Daoy (cell line): ENCODE measurements at regions not wholly inside any gene's neighbourhood (a gene's known extent, or its start where the extent isn't known, plus 50 kb on each side); places are given as distances from the start of the nearest gene placed in this dataset.
A peak's percentile ranks its signal among the peaks of the same experiment; 100 is the strongest.

Experiments
- DNase-seq: peaks from one replicate; pipeline ENCODE4 v3.0.0-alpha.2; 2015; ENCODE audit warnings: low read depth

GRCh38 chr4:14771504-14772175 is 230.6 kb upstream of the CPEB2 start:
- no peak for DNase-seq

GRCh38 chr4:14772388-14772787 is 229.9 kb upstream of the CPEB2 start:
- DNase-seq: no peak

DNA sequence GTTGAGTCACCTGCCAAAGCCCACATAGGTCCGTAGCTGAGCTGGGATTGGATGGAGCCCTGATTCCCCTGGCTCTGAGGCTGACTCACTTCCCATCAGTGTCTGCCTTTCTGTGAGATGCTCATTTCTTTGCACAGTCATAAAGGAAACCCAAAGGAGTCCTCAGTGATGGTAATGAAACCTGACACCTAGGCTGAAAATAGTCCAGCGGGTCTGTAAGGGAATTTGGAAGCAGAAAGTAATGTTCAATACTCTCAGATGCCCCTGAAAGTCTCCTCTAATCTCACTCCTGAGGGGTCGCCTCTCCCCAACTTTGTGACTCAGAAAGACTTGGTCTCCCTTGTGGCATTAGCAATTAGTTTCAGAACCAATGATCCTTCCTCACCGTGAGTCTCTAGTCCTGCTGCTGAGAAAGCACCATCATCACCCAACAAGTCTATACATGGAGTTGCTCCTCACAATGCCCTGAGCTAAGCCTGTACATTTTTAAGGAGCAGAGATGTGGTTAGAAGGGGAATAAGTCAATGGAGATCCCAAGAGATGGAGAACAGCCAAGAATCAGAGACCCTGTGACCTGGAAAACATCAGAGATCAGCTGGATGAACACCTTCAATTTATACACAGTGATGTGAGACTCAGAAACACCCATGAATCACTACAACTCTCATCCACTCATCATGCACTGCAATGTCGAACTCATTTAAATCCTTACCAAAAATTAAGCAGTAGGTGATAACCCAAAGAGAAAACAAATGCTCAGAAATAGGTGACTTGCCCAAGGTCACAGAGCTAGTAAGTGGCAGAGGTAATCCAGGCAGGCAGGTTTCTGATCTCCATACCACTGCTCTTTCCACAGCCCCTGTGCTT is 219.0 kb upstream of the CPEB2 start:
- DNase-seq: no peak

DNA sequence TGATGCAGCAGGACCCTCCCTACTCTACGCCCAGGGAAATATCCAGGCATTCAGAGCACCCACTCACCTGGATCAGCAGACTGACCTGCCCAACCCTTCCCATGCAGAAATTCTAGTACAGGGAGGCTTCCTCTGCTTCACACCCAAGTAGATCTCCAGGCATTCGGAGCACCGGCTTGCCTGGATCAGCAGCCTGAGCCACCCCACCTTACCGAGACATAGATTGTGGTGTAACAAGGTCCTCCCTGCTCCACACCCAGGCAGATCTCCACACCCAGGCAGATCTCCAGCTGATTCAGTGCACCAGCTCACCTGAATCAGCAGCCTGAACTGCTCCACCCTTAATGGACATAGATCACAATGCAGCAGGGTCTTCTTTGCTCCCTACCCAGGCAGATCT is 215.1 kb upstream of the CPEB2 start:
- DNase-seq: no peak

DNA sequence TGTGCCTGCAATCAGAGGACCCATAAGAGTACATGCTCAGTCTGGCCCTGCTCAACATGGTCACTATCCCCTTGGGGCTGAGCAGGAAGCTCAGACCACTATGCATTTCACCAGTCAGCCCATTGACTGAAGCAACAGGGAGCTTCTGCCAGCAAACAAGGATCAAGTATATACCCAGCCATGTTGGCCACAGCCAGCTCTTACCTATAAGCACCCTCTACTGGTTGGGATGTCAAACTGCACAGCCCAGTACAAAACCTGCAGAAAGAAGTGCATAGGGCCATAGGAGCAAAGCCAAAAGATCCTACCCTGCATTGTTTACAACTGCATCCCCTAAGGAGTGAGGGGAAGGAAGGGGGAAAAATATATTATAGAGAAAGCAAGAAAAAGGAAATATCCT is 214.4 kb upstream of the CPEB2 start:
- DNase-seq: no peak

GRCh38 chr4:14790494-14790893 is 211.8 kb upstream of the CPEB2 start:
- no peak for DNase-seq

GRCh38 chr4:14792702-14793227 is 209.5 kb upstream of the CPEB2 start:
- no peak for DNase-seq

DNA sequence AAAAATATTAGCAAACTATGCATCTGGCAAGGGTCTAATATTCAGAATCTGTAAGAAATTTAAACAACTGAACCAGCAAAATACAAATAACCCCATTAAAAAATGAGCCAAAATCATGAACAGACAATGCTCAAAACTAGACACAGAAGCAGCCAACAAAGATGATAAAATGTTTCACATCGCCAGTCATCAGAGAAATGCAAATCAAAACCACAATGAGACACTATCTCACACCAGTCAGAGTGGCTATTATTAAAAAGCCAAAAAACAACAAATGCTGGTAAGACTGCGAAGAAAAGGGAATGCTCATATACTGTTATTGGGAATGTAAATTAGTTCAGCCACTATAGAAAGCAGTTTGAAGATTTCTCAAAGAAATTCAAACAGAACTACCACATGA is 201.3 kb upstream of the CPEB2 start:
- DNase-seq: no peak

- DNase-seq: no peak
Measured at GRCh38 chr4:14802596-14802995, 199.7 kb upstream of the CPEB2 start.

DNA sequence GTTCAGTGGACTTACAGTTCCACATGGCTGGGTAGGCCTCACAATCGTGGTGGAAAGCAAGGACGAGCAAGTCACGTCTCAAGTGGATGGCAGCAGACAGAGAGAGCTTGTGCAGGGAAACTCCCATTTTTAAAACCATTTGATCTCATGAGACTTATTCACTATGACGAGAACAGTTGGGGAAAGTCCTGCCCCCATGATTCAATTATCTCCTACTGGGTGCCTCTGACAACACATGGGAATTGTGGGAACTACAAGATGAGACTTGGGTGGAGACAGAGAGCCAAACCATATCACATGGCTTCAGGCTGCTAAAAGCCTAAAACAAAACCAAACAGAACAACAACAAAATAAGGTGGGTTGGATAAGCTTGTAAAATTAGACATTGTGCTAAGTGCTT is 194.4 kb upstream of the CPEB2 start:
- no peak for DNase-seq

- DNase-seq: no peak
Measured at GRCh38 chr4:14809203-14809602, 193.1 kb upstream of the CPEB2 start.

GRCh38 chr4:14810121-14810520 is 192.2 kb upstream of the CPEB2 start:
- no peak for DNase-seq

GRCh38 chr4:14810568-14810967 is 191.7 kb upstream of the CPEB2 start:
- no peak for DNase-seq

DNA sequence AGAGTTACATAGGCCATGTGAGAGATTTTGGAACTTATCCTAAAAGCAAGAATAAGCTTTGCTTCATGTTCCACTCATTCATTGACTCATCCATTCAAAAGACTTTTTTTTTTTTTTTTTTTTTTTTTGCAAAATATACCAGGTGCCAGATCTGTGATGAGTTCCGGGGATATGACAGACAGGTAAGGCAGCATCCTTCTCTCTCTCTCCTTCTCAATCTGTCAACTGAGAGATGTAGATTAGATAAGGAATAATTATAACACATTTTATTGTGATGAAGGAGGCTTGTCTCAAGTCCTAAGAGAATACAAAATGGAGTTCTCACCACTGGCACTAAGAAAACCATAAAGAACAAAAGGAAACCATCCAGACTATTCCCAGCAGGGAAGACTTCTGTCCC is 190.2 kb upstream of the CPEB2 start:
- no peak for DNase-seq

DNA sequence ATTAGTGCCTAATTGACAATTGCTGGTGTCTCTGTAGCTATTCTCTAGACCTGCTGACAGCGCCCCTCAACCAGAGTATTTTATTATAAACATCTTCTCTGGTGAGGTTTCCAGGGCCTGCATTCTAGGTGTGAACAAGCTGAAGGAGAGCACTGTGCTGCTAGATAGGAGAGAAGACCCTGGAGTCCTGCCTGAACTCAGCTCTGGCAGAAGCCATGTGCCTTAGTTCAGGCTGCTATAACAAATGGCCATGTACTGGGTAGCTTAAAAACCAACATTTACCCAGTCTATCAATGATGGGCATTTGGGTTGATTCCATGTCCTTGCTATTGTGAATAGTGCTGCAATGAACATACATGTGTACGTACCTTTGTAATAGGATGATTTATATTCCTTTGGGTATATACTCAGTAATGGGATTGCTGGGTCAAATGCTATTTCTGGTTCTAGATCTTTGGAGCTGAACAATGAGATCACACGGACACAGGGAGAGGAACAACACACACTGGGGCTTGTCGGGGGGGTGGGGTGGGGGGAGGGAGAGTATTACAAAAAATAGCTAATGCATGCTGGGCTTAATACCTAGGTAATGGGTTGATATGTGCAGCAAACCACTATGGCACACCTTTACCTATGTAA is 185.5 kb upstream of the CPEB2 start:
- DNase-seq: no peak

GRCh38 chr4:14824189-14824588 is 178.1 kb upstream of the CPEB2 start:
- no peak for DNase-seq

DNA sequence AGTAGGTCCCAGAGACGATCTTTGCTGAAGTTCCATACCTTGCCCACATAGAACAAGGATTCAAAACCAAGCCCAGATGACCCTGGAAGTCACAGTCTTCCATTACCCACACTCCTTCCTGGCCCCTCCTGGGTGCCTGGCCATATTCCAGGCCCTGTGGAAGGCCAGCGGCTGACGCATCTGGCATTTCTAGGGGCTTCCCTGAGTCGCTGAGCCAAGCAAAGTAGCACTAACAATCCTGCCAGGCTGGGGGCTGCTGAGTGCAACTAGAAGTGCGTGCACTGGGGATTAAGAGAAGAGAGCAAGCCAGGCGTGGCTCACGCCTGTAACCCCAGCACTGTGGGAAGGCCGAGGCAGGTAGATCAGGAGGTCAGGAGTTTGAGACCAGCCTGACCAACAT is 175.2 kb upstream of the CPEB2 start:
- DNase-seq: peak; percentile 43

- no peak for DNase-seq
Measured at GRCh38 chr4:14829795-14830194, 172.5 kb upstream of the CPEB2 start.

DNA sequence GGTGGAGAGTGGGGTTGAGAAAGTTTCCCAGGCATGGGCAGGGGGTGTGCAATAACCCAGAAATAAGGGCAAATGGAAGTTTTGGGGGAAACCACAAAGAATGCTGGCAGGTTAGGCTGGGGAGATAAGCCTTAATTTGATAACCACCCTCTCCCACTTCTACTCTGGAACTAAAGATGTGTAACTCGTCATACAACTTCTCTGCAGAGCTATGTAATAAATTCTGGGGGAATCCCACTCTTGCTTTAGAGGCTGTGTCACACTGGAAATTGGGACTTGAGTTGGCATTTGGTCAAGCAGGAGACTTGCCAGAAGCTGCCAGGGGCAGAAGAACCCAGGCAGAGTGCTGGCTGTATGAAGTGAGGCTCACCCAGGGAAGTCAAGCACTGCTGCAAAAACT is 170.9 kb upstream of the CPEB2 start:
- no peak for DNase-seq

DNA sequence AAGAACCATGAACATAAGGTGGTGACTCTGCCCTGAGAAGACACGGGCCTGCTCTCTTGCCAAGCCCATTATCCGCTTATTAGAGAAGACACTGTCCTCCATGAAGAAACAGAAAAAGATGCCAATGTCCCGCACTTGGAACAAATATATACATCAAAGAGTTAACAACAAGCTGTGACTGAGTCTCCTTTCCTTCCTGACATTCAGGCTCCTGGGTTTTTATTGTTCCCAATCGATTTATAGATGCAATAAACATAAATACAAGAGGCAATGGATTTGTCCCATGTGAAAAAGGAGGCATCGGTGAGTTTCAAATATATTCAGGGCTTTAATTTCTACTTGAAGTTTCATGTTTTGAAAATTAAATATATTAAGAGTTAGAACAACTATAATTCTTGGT is 169.2 kb upstream of the CPEB2 start:
- no peak for DNase-seq

GRCh38 chr4:14834382-14834781 is 167.9 kb upstream of the CPEB2 start:
- no peak for DNase-seq

GRCh38 chr4:14835288-14835687 is 167.0 kb upstream of the CPEB2 start:
- DNase-seq: no peak
